ENCODE measurements at regions not wholly inside any gene's neighbourhood (a gene's known extent, or its start where the extent isn't known, plus 50 kb on each side); places are given as distances from the start of the nearest gene placed in this dataset.
"Not testable (repeated sequence)": the region's sequence is repeated elsewhere in the genome, so short reads cannot be mapped to it uniquely, and the experiment has no call there.

GRCh38 chr9:94387338-94388010 is 59.0 kb upstream of the NUTM2F start:
- DNase-seq (ENCODE audit: low read depth); H3K4me3 ChIP-seq (replicated peaks; ENCODE audit: low read depth, low read length): not testable (repeated sequence)

- not testable (repeated sequence) for DNase-seq (ENCODE audit: low read depth)
These were observed 59.6 kb upstream of the NUTM2F start for GRCh38 chr9:94388011-94388406.

GRCh38 chr9:94390425-94391098 is 62.1 kb upstream of the NUTM2F start:
- H3K4me3 ChIP-seq (replicated peaks; ENCODE audit: low read depth, low read length); DNase-seq (ENCODE audit: low read depth): not testable (repeated sequence)

More at GRCh38 chr9:94388011-94388406, 59.6 kb upstream of the NUTM2F start:
- H3K4me3 ChIP-seq (replicated peaks; ENCODE audit: low read depth, low read length), result not testable (repeated sequence)

- not testable (repeated sequence) for DNase-seq (ENCODE audit: low read depth); H3K4me3 ChIP-seq (replicated peaks; ENCODE audit: low read depth, low read length)
These were observed 64.7 kb upstream of the NUTM2F start for GRCh38 chr9:94392971-94393624.

- DNase-seq (ENCODE audit: low read depth); H3K4me3 ChIP-seq (replicated peaks; ENCODE audit: low read depth, low read length): not testable (repeated sequence)
These were observed 69.4 kb upstream of the NUTM2F start for GRCh38 chr9:94397766-94398379.

- not testable (repeated sequence) for H3K4me3 ChIP-seq (replicated peaks; ENCODE audit: low read depth, low read length)
- peak; percentile 49 for DNase-seq (ENCODE audit: low read depth)
These were observed 72.0 kb upstream of the NUTM2F start for GRCh38 chr9:94400461-94400860.

GRCh38 chr9:94402795-94403194 is 74.4 kb upstream of the NUTM2F start:
- DNase-seq (ENCODE audit: low read depth); H3K4me3 ChIP-seq (replicated peaks; ENCODE audit: low read depth, low read length): not testable (repeated sequence)

- H3K4me3 ChIP-seq (replicated peaks; ENCODE audit: low read depth, low read length), result not testable (repeated sequence)
- peak; percentile 28 for DNase-seq (ENCODE audit: low read depth)
These were observed 75.1 kb upstream of the NUTM2F start for GRCh38 chr9:94403571-94403970.

GRCh38 chr9:94413665-94414064 is 85.2 kb upstream of the NUTM2F start:
- not testable (repeated sequence) for DNase-seq (ENCODE audit: low read depth); H3K4me3 ChIP-seq (replicated peaks; ENCODE audit: low read depth, low read length)

- DNase-seq (ENCODE audit: low read depth), result peak; percentile 21
- H3K4me3 ChIP-seq (replicated peaks; ENCODE audit: low read depth, low read length), result not testable (repeated sequence)
These were observed 86.7 kb upstream of the NUTM2F start for GRCh38 chr9:94415111-94415510.

GRCh38 chr9:94420098-94420497 is 91.7 kb upstream of the NUTM2F start:
- not testable (repeated sequence) for DNase-seq (ENCODE audit: low read depth)

GRCh38 chr9:94421951-94422350 is 93.5 kb upstream of the NUTM2F start:
- not testable (repeated sequence) for H3K4me3 ChIP-seq (replicated peaks; ENCODE audit: low read depth, low read length); DNase-seq (ENCODE audit: low read depth)

More at GRCh38 chr9:94420098-94420497, 91.7 kb upstream of the NUTM2F start:
- not testable (repeated sequence) for H3K4me3 ChIP-seq (replicated peaks; ENCODE audit: low read depth, low read length)

- H3K4me3 ChIP-seq (replicated peaks; ENCODE audit: low read depth, low read length); DNase-seq (ENCODE audit: low read depth): not testable (repeated sequence)
These were observed 96.9 kb upstream of the NUTM2F start for GRCh38 chr9:94425312-94425711.

GRCh38 chr9:94437128-94437527 is 108.7 kb upstream of the NUTM2F start:
- not testable (repeated sequence) for DNase-seq (ENCODE audit: low read depth)

GRCh38 chr9:94438336-94438735 is 109.9 kb upstream of the NUTM2F start:
- DNase-seq (ENCODE audit: low read depth); H3K4me3 ChIP-seq (replicated peaks; ENCODE audit: low read depth, low read length): not testable (repeated sequence)

More at GRCh38 chr9:94437128-94437527, 108.7 kb upstream of the NUTM2F start:
- not testable (repeated sequence) for H3K4me3 ChIP-seq (replicated peaks; ENCODE audit: low read depth, low read length)

- not testable (repeated sequence) for DNase-seq (ENCODE audit: low read depth); H3K4me3 ChIP-seq (replicated peaks; ENCODE audit: low read depth, low read length)
These were observed 112.7 kb upstream of the NUTM2F start for GRCh38 chr9:94441146-94441545.

All from fibroblast of pulmonary artery (primary cell).